HUES48 (cell line): ENCODE measurements at regions not wholly inside any gene's neighbourhood (a gene's known extent, or its start where the extent isn't known, plus 50 kb on each side); places are given as distances from the start of the nearest gene placed in this dataset.
"Not testable (repeated sequence)": the region's sequence is repeated elsewhere in the genome, so short reads cannot be mapped to it uniquely, and the experiment has no call there.

Experiments
- H3K27ac ChIP-seq: one replicate; pipeline ENCODE4 v1.7.0; 2013; ENCODE audit warnings: low read depth, low read length, inconsistent platforms
- H3K27me3 ChIP-seq: 2 replicates; pipeline ENCODE4 v1.6.1; 2013; ENCODE audit warnings: mild to moderate bottlenecking, low read length; ENCODE audit not compliant: control insufficient read depth, insufficient read depth
- H3K36me3 ChIP-seq: 2 replicates; pipeline ENCODE4 v1.6.1; 2013; ENCODE audit warnings: low read length; ENCODE audit not compliant: control insufficient read depth, insufficient read depth
- H3K4me1 ChIP-seq: 2 replicates; pipeline ENCODE4 v1.6.1; 2013; ENCODE audit warnings: mild to moderate bottlenecking, low read length; ENCODE audit not compliant: control insufficient read depth, insufficient read depth
- H3K4me3 ChIP-seq: 2 replicates; pipeline ENCODE4 v1.5.1; 2013; ENCODE audit warnings: mild to moderate bottlenecking, low read depth, low read length
- H3K9ac ChIP-seq: 2 replicates; pipeline ENCODE4 v1.6.1; 2013; ENCODE audit warnings: mild to moderate bottlenecking, low read depth, low read length, moderate library complexity
- H3K9me3 ChIP-seq: 2 replicates; pipeline ENCODE4 v1.6.1; 2013; ENCODE audit warnings: low read length; ENCODE audit not compliant: control insufficient read depth, insufficient read depth

DNA sequence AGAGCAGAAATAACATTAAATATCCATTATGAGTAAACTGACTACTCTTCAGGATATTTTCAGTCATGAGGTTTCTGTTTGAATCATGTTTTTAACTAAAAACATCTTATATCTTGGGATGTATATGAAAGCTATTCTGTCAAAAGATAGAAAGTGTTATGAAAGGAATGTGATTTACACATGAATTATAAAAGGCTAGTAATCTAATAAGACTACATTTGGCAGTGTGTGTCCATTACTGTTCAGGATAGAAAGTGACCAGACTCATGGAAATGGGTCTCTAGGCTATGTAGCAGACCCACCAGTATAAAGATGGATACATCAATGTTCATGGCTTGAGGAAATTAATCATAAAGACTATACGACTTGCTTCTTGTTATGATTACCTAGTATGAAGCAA, 1328.2 kb upstream of the NUDT12 start:
- no peak overlapping the region for H3K27ac ChIP-seq
- no peak overlapping the region for H3K9ac ChIP-seq
- H3K4me1 ChIP-seq, result no peaks in the 10 kb centered on the region
- H3K4me3 ChIP-seq, result no peak overlapping the region
- H3K36me3 ChIP-seq, result no peaks in the 10 kb centered on the region
- H3K9me3 ChIP-seq, result no peaks in the 10 kb centered on the region
- no peaks in the 10 kb centered on the region for H3K27me3 ChIP-seq

DNA sequence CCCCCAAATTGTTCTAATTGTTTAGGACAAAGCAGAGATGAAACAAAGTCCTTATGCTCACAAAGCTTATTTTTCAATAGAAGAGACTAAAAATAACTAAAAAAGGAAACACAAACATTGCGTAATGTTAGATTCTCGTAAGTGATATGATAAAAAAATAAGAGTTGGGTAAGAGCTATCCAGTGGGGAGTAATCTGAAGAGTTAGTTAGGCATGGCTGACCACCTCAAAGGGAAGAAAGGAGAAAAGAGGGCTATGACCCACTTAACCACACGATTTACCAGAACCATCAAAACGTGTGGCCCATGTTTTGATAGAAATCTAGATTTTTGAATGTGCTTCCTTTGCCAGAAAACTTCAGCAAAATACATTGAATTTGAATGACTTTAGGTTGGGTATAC, 1296.8 kb upstream of the NUDT12 start:
- Histone ChIP-seq H3K9me3 (no peaks in the 10 kb centered on the region), H3K9ac (no peak overlapping the region), H3K4me1 (no peaks in the 10 kb centered on the region), H3K27ac (no peak overlapping the region), H3K27me3 (no peaks in the 10 kb centered on the region), H3K4me3 (no peak overlapping the region), H3K36me3 (no peaks in the 10 kb centered on the region)

DNA sequence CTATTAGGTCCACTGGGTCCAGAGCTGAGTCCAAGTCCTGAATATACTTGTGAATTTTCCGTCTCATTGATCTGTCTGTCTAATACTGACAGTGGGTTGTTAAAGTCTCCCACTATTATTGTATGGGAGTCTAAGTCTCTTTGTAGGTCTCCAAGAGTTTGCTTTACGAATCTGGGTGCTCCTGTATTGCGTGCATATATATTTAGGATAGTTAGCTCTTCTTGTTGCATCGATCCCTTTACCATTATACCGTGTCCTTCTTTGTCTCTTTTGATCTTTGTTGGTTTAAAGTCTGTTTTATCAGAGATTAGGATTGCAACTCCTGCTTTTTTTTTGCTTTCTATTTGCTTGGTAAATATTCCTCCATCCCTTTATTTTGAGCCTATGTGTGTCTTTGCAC, 1289.5 kb upstream of the NUDT12 start:
- not testable (repeated sequence) for H3K36me3 ChIP-seq, H3K4me3 ChIP-seq, H3K4me1 ChIP-seq, H3K9ac ChIP-seq, H3K9me3 ChIP-seq, H3K27me3 ChIP-seq, H3K27ac ChIP-seq

DNA sequence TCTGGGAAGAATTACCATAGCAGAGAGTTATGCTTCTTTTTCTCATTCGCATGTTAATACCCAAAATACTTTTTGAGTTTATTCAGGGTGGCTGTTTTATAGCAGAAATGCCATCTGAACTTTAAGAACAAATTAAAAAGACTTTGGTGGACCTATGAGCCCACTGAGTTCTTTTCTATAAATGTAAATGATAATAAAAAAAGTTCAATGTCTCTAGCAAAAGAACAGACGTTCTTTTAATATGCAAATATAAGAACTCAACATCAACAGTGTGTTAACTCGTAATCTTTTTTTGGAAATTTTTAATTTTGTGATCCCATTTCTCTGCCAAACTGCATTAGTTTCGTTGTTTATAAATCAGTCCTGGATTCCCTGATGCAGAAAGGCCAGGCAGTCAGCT, 1283.0 kb upstream of the NUDT12 start:
- Histone ChIP-seq H3K27me3 (no peaks in the 10 kb centered on the region), H3K9me3 (no peaks in the 10 kb centered on the region), H3K4me3 (no peak overlapping the region), H3K9ac (no peak overlapping the region), H3K36me3 (no peaks in the 10 kb centered on the region), H3K27ac (no peak overlapping the region), H3K4me1 (peaks cover 30% of the 10 kb centered on the region)

DNA sequence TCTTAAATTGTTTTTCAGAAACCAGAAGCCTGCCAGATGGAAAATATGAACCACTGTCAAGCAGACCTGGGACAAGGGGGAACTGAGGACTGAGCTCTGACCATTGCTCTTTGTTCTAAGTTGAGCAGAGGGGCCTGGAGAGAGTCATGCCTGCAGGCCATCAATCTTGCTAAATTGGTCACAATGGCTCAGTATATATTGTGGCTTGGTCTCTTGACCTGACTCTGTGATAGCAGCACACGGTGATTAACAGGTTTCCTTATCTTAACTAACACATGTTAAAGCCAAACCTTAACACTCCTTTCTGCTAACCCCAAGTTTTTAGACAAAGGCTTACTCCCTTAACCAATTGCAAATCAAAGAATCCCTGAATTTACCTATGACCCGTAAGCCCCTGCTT, 1281.2 kb upstream of the NUDT12 start:
- H3K9me3 ChIP-seq, result no peaks in the 10 kb centered on the region
- peaks cover 45% of the 10 kb centered on the region for H3K4me1 ChIP-seq
- no peak overlapping the region for H3K9ac ChIP-seq
- H3K4me3 ChIP-seq, result no peak overlapping the region
- H3K27me3 ChIP-seq, result no peaks in the 10 kb centered on the region
- no peaks in the 10 kb centered on the region for H3K36me3 ChIP-seq
- no peak overlapping the region for H3K27ac ChIP-seq

DNA sequence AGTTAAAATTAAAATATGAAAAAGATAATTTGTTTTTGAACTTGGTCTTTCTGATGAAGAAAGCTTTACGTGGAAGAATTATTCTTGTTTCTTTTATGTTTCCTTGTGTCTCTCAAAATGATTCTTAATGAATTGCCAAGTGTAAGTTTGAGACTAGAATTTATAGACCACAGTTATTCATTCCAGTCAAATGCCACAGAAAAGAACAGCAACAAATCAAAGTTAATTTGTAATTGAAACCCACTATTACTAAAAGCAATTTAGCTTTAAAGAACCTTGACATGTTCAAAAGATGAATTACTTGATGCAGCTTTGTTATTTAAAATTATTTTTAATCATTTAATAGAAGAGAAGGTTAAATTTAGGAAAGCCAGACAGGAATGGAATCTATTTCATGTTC, 1277.7 kb upstream of the NUDT12 start:
- Histone ChIP-seq H3K9me3 (no peaks in the 10 kb centered on the region), H3K27me3 (no peaks in the 10 kb centered on the region), H3K4me3 (no peak overlapping the region), H3K4me1 (peaks cover 37% of the 10 kb centered on the region), H3K9ac (no peak overlapping the region), H3K36me3 (no peaks in the 10 kb centered on the region), H3K27ac (no peak overlapping the region)

DNA sequence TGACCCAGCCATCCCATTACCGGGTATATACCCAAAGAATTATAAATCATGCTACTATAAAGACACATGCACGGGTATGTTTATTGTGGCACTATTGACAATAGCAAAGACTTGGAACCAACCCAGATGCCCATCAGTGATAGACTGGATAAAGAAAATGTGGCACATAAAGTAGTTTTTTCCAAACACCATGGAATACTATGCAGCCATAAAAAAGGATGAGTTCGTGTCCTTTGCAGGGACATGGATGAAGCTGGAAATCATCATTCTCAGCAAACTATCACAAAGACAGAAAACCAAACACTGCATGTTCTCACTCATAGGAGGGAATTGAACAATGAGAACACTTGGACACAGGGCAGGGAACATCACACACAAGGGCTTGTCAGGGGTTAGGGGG, 1268.9 kb upstream of the NUDT12 start:
- H3K27me3 ChIP-seq, H3K36me3 ChIP-seq, H3K4me1 ChIP-seq, H3K9ac ChIP-seq, H3K27ac ChIP-seq, H3K9me3 ChIP-seq, H3K4me3 ChIP-seq: not testable (repeated sequence)

DNA sequence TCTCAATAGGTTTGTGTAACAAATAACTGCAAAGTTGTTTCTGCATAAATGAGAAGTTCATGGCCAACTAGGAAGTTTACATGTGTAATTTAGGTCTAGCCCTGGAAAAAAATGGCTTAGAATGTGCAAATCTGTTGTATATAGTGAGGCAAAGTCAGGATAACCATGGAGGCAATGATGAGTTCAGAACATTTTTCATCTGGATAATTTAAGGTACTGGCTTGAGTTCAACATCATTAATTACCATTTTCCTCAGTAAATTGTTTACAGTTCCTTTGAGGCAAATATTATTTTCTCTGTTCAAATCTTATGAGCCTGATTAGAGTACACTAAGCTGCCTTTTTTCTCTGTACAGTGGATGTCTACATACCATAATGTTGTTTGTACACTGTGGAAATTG, 1259.0 kb upstream of the NUDT12 start:
- Histone ChIP-seq H3K9me3 (no peaks in the 10 kb centered on the region), H3K9ac (no peak overlapping the region), H3K4me1 (no peaks in the 10 kb centered on the region), H3K4me3 (no peak overlapping the region), H3K27me3 (no peaks in the 10 kb centered on the region), H3K36me3 (no peaks in the 10 kb centered on the region), H3K27ac (no peak overlapping the region)

DNA sequence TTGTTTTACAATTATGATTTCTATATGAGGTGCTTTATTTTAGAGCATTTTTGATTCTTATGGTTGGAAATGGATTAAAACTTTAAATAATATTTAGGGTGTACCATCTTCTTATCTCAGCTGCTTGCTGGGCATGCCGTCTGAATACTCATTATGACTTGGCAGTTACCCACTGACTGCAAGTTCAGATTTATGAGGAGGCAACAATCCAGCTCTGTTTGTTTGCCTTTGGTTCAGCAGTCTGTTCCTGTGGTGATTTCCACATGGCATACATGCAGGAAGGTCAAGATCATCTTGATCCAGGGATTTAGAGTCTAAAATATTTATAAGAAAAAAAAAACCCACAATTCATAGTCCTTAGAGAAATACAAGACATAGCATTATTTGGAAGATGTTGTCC, 1254.5 kb upstream of the NUDT12 start:
- no peak overlapping the region for H3K4me3 ChIP-seq
- H3K4me1 ChIP-seq, result no peaks in the 10 kb centered on the region
- no peak overlapping the region for H3K27ac ChIP-seq
- H3K36me3 ChIP-seq, result no peaks in the 10 kb centered on the region
- no peaks in the 10 kb centered on the region for H3K27me3 ChIP-seq
- H3K9me3 ChIP-seq, result no peaks in the 10 kb centered on the region
- H3K9ac ChIP-seq, result no peak overlapping the region

DNA sequence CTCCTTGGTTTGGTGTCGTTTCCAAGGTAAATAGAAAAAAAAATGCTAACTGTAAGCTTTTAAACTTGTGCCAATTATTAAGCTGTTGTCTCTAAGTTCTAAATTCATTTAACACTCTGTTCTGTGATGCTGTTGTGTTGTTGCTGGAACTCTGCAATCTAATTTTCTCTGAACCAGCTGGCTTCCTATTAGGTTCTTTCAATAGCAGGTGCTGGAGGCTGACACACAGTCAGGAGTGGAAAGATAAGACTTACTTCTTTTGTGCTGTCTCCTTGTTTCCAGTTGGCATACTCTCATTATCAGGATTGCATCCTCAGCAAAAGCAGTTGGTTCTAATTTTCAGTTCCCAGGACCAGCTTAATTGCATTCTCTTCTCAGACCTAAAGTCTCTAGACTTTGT, 1252.6 kb upstream of the NUDT12 start:
- Histone ChIP-seq H3K36me3 (no peaks in the 10 kb centered on the region), H3K4me1 (no peaks in the 10 kb centered on the region), H3K27ac (no peak overlapping the region), H3K9ac (no peak overlapping the region), H3K9me3 (0 out of 2 replicates have a peak, but pooled peaks cover under 1% of the 10 kb centered on the region), H3K27me3 (no peaks in the 10 kb centered on the region), H3K4me3 (no peak overlapping the region)

DNA sequence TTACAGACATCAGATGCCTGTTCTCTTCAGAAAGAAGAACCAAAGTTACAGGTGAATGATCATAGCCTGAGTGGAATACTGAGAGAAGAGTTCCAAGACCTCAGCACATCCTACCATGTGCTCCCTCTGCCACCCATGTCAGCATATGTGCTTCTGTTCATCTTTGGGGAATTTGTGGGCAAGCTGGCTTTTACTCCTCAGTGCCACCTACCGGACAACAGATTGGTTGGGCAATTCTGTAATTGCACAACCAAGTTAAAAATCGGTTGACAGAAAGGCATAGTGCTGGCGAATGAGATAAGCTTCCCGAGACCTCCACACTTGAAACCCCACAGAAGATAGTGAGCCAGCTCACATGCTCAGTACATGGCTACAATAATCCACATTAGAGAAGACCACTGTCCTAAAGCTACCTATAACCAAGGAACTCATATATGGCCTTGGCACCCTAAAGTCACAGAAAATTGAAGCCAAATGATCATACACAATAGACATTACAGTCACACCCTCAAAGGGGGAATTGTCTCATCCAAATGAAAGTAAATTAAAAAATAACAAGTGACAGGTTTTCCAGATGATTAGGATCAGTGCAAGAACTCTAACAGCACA, 1238.0 kb upstream of the NUDT12 start:
- Histone ChIP-seq H3K27ac (no peak overlapping the region), H3K36me3 (no peaks in the 10 kb centered on the region)

DNA sequence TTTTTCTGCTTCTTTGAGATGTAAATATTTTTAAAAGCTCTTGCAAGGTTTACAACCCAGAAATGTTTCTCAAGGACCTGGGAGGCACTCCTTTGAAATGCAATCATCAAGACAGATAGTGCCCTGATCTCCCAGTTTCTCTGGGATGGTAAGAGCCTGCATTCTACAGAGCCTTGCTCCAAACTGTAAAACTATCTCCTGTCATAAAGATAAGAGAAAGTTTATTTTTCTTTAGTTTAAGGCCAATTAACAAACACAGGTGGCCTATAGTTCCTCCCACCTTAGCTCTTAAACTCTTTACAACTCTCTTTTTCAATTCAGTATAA, 1231.1 kb upstream of the NUDT12 start:
- no peak overlapping the region for H3K27ac ChIP-seq

More for the DNA sequence above, 1238.0 kb upstream of the NUDT12 start:
- Histone ChIP-seq H3K27me3 (no peaks in the 10 kb centered on the region), H3K9me3 (no peaks in the 10 kb centered on the region), H3K9ac (no peak overlapping the region), H3K4me1 (no peaks in the 10 kb centered on the region), H3K4me3 (no peak overlapping the region)

More for the DNA sequence above, 1231.1 kb upstream of the NUDT12 start:
- H3K36me3 ChIP-seq, result no peaks in the 10 kb centered on the region
- H3K4me3 ChIP-seq, result no peak overlapping the region
- peaks cover 11% of the 10 kb centered on the region for H3K27me3 ChIP-seq
- H3K9ac ChIP-seq, result no peak overlapping the region
- no peaks in the 10 kb centered on the region for H3K9me3 ChIP-seq
- H3K4me1 ChIP-seq, result 0 out of 2 replicates have a peak, but pooled peaks cover 4% of the 10 kb centered on the region
